ENCODE measurements at regions not wholly inside any gene's neighbourhood (a gene's known extent, or its start where the extent isn't known, plus 50 kb on each side); places are given as distances from the start of the nearest gene placed in this dataset.

DNA sequence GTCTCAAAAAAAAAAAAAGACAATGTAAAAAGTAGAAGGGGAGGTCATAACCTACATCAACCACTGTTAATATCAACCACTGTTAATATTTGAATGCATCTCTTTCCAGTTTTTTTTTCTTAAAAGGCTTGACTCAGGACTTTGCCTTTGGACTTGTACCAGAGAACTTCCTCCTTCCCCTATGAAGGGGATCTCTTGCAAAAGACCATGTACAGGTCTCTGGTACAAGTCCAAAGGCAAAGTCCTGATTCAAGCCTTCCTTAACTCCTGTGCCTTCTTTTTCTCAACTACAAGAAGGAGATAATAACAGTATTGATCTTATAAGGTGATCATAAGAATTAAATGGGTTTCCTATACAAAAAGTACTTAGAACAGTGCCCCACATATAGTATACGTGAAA lies 563.5 kb downstream of the BUD13 start:
- TF ChIP-seq ZFX (IDR thresholded peaks at IDR 0.05; ENCODE audit: borderline replicate concordance): no peak
- TF ChIP-seq, protein P1, sequence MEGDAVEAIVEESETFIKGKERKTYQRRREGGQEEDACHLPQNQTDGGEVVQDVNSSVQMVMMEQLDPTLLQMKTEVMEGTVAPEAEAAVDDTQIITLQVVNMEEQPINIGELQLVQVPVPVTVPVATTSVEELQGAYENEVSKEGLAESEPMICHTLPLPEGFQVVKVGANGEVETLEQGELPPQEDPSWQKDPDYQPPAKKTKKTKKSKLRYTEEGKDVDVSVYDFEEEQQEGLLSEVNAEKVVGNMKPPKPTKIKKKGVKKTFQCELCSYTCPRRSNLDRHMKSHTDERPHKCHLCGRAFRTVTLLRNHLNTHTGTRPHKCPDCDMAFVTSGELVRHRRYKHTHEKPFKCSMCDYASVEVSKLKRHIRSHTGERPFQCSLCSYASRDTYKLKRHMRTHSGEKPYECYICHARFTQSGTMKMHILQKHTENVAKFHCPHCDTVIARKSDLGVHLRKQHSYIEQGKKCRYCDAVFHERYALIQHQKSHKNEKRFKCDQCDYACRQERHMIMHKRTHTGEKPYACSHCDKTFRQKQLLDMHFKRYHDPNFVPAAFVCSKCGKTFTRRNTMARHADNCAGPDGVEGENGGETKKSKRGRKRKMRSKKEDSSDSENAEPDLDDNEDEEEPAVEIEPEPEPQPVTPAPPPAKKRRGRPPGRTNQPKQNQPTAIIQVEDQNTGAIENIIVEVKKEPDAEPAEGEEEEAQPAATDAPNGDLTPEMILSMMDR (IDR thresholded peaks at IDR 0.05): no peak
- H3K27ac ChIP-seq: no peak overlapping the region

DNA sequence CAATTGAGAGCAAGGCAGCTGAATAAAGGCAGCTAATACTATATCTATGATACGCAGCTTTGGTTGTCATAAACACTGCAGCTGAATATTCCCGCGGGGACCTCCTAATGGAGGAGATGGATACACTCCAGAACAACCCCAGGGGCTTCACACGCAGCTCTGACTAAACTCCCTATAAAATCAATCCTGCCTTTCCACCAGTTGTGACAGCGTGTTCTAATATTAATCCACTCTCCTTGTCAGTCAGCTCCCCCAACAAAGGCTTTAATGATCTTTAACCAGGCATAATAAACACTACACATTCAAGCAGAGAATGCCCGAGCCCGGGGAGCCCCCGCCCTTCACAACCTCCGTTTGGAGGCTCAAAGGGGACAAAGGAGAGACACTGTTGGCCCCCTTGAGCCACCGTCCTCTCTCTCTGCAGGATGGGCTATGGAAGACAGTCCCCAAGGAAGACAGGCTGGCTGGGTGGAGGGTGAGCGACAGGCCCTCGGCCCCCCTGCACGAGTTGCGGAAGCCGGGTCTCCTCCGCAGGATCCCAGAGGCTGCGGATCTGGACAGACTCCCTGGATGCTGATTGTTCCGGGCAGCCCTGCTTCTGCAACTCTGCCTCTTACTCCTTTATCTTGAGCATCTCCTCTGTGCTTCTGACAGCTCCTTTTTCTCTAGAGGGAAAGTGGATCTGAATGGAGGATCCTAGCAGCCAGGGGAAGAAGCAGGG lies 565.2 kb downstream of the BUD13 start:
- TF ChIP-seq ZFX (IDR thresholded peaks at IDR 0.05; ENCODE audit: borderline replicate concordance): no peak
- TF ChIP-seq, protein P1 (IDR thresholded peaks at IDR 0.05): no peak
- no peak overlapping the region for H3K27ac ChIP-seq

DNA sequence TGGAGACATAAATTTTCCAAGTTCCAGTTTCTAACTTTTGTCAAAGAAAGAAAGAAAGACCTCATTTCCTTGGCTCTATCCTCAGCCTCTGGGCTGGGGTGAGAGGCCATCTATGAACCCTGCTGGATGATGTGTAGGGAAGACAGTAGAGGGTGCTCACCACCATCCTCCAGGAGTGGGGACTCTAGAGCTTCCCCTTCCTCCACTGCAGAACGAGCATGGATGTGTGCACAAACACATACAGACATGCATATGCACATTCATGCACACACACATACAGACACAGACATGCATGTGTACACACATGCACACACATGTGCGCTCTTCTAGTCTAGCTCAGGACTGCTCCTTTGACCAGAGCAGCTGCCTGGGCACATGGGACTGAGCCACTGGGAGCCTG lies 565.8 kb downstream of the BUD13 start:
- TF ChIP-seq, protein P1 (IDR thresholded peaks at IDR 0.05): no peak
- TF ChIP-seq ZFX (IDR thresholded peaks at IDR 0.05; ENCODE audit: borderline replicate concordance): no peak
- no peak overlapping the region for H3K27ac ChIP-seq

DNA sequence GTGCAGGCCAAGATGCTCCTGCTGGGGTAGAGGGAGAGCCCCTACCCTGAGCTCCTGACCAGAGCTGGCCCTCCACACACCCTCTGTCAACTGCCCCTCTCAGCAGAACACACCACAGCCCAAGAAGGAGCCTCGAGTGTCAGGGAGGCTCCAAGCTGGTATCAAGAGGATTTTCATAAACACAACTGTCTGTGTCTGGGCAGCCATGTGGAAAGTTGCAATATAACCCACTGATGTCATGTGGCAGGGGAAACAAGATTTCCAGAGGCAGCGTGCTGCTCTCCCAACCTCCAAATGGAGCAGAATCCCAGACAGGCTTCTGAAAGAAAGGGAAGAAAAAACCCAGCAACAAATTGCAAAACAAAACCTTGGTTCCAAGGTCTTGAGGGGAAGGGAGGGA lies 569.9 kb downstream of the BUD13 start:
- H3K27ac ChIP-seq: no peak overlapping the region
- TF ChIP-seq ZFX (IDR thresholded peaks at IDR 0.05; ENCODE audit: borderline replicate concordance): no peak
- TF ChIP-seq, protein P1 (IDR thresholded peaks at IDR 0.05): no peak

DNA sequence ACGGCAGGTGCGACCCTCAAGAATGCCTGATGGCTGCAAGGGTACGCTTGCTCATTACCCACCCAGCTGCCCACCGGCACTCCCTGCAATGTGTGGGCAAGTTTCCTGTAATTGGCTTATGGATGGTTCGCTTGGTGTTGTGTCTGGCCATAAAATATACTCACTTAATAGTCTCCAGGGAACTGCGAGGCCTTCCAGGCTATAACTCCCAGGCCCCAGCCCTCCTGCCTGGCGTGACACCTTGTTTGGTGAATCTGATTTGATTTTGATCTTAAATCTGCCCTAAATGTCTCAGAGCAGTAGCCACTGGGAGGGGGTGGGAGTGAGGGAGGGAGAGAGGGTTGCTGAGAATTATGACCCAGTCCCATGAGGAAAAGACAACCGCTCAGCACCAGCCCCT lies 572.2 kb downstream of the BUD13 start:
- no peak overlapping the region for H3K27ac ChIP-seq
- no peak for TF ChIP-seq ZFX (IDR thresholded peaks at IDR 0.05; ENCODE audit: borderline replicate concordance)
- TF ChIP-seq, protein P1 (IDR thresholded peaks at IDR 0.05): no peak

DNA sequence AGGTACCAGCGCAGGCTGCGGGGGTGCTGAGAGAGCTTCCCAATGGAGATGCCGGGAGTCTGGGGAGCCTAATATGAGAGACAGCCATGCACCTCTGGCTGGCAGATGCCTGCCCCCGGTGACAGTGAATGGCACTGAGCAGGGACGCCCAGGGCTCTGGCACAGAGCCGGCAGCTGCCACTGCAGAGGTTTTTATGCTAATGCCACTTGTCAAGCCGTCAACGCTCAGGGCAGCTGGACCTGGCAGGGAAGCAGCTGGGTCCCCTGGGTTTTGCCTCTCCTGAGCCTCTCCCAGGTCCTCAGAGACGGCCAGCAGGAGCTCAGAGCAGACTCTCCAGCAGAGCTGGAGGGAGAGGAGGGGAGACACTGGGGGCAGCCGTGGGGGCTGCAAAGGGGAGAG lies 573.6 kb downstream of the BUD13 start:
- no peak overlapping the region for H3K27ac ChIP-seq
- TF ChIP-seq ZFX (IDR thresholded peaks at IDR 0.05; ENCODE audit: borderline replicate concordance): no peak
- TF ChIP-seq, protein P1 (IDR thresholded peaks at IDR 0.05): no peak

DNA sequence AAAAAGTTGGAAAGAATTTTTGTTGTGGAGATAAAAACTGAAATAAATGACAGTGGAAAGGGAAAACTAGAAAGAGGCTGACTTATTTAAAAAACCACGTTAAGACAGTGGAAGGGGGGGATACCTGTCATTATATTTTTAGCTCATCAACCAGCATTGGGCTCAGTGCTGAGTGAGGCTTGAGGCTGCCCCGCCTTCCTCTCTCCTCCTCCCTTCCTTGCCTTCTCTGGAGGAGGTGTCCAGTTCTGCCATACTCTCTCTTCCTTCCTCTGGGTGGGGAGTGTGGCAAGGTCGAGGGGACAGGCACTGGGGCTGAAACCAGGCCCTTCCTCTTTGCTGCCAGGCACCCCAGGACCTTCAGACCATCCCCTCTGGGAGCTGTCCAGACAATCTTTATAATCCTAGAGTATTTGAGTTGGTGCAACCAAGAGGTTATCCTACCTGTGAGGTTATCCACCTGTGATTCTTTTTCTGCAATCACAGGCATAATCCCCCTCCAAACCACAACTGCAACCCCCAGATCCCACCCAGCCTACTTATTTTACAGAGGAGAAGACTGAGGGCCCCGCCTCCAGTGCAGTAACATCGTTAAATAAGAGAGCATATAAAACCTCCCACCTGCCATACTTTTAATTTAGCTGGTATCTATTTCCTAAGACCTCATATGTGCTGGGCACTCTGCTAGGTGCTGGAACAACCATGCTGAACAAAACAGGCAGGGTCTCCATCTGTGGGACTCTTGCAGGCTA lies 578.5 kb downstream of the BUD13 start:
- no peak for TF ChIP-seq ZFX (IDR thresholded peaks at IDR 0.05; ENCODE audit: borderline replicate concordance)
- TF ChIP-seq, protein P1 (IDR thresholded peaks at IDR 0.05): no peak
- H3K27ac ChIP-seq: no peak overlapping the region

Data from 22Rv1 (cell line).